Germinal center (tissue), 1 donor: ENCODE measurements at regions not wholly inside any gene's neighbourhood (a gene's known extent, or its start where the extent isn't known, plus 50 kb on each side); places are given as distances from the start of the nearest gene placed in this dataset.
"Not testable (repeated sequence)": the region's sequence is repeated elsewhere in the genome, so short reads cannot be mapped to it uniquely, and the experiment has no call there.

Experiments used
- DNase-seq: peaks from one replicate; pipeline ENCODE4 v3.0.0; 2012; ENCODE audit warnings: mixed read lengths, low spot score

- no peak for DNase-seq
These were observed 128.1 kb upstream of the UNC5B start for GRCh38 chr10:71084061-71084817.

GRCh38 chr10:71084818-71085126 is 127.6 kb upstream of the UNC5B start:
- DNase-seq: no peak

GRCh38 chr10:71085689-71086438 is 126.5 kb upstream of the UNC5B start:
- no peak for DNase-seq

- no peak for DNase-seq
These were observed 125.8 kb upstream of the UNC5B start for GRCh38 chr10:71086439-71087080.

- DNase-seq: peak; percentile 0
These were observed 124.7 kb upstream of the UNC5B start for GRCh38 chr10:71087622-71088021.

- no peak for DNase-seq
These were observed 124.3 kb upstream of the UNC5B start for GRCh38 chr10:71088054-71088453.

- not testable (repeated sequence) for DNase-seq
These were observed 123.8 kb upstream of the UNC5B start for GRCh38 chr10:71088578-71088977.

- peak; percentile 1 for DNase-seq
These were observed 123.2 kb upstream of the UNC5B start for GRCh38 chr10:71089162-71089561.

- DNase-seq: peak; percentile 1
These were observed 122.0 kb upstream of the UNC5B start for GRCh38 chr10:71090330-71090729.

- DNase-seq: no peak
These were observed 121.6 kb upstream of the UNC5B start for GRCh38 chr10:71090801-71091200.

GRCh38 chr10:71092812-71093401 is 119.5 kb upstream of the UNC5B start:
- DNase-seq: no peak

- DNase-seq: no peak
These were observed 118.8 kb upstream of the UNC5B start for GRCh38 chr10:71093531-71093930.

- no peak for DNase-seq
These were observed 117.5 kb upstream of the UNC5B start for GRCh38 chr10:71094712-71095390.

GRCh38 chr10:71099731-71100361 is 112.5 kb upstream of the UNC5B start:
- DNase-seq: no peak

GRCh38 chr10:71103961-71104360 is 108.4 kb upstream of the UNC5B start:
- DNase-seq: no peak

- DNase-seq: not testable (repeated sequence)
These were observed 106.2 kb upstream of the UNC5B start for GRCh38 chr10:71106151-71106550.

- not testable (repeated sequence) for DNase-seq
These were observed 105.3 kb upstream of the UNC5B start for GRCh38 chr10:71107117-71107516.

- not testable (repeated sequence) for DNase-seq
These were observed 104.3 kb upstream of the UNC5B start for GRCh38 chr10:71108042-71108441.

GRCh38 chr10:71112138-71112785 is 100.1 kb upstream of the UNC5B start:
- no peak for DNase-seq

- no peak for DNase-seq
These were observed 95.9 kb upstream of the UNC5B start for GRCh38 chr10:71116426-71116825.

- not testable (repeated sequence) for DNase-seq
These were observed 94.8 kb upstream of the UNC5B start for GRCh38 chr10:71117589-71117988.
